CD4-positive, alpha-beta T cell treated with Interleukin-4 for 1 hour (primary cell): ENCODE measurements at regions not wholly inside any gene's neighbourhood (a gene's known extent, or its start where the extent isn't known, plus 50 kb on each side); places are given as distances from the start of the nearest gene placed in this dataset.
"Not testable (repeated sequence)": the region's sequence is repeated elsewhere in the genome, so short reads cannot be mapped to it uniquely, and the experiment has no call there.

Experiments
- DNase-seq, 2 donors: peaks; one replicate each; pipeline ENCODE4 v3.0.0-alpha.2; 2020 to 2022

- DNase-seq = no peak
Observed at GRCh38 chr3:127412578-127413317, 124.9 kb upstream of the PRR20G start.

- DNase-seq = not testable (repeated sequence)
Observed at GRCh38 chr3:127411875-127412274, 124.0 kb upstream of the PRR20G start.

GRCh38 chr3:127411083-127411727 lies 123.4 kb upstream of the PRR20G start:
- DNase-seq = no peak

- DNase-seq = no peak
Observed at GRCh38 chr3:127410678-127411077, 122.8 kb upstream of the PRR20G start.

- DNase-seq = no peak
Observed at GRCh38 chr3:127410137-127410488, 122.3 kb upstream of the PRR20G start.

GRCh38 chr3:127409421-127410136 lies 121.7 kb upstream of the PRR20G start:
- DNase-seq = no peak

GRCh38 chr3:127408684-127409420 lies 121.0 kb upstream of the PRR20G start:
- DNase-seq = no peak

- no peak for DNase-seq
Observed at GRCh38 chr3:127408022-127408683, 120.3 kb upstream of the PRR20G start.

GRCh38 chr3:127407026-127407939 lies 119.4 kb upstream of the PRR20G start:
- no peak for DNase-seq

- no peak for DNase-seq
Observed at GRCh38 chr3:127406309-127407025, 118.6 kb upstream of the PRR20G start.

GRCh38 chr3:127405791-127406190 lies 117.9 kb upstream of the PRR20G start:
- DNase-seq = no peak

GRCh38 chr3:127405010-127405598 lies 117.3 kb upstream of the PRR20G start:
- DNase-seq = no peak

- DNase-seq = no peak
Observed at GRCh38 chr3:127404221-127405009, 116.6 kb upstream of the PRR20G start.

- DNase-seq = no peak
Observed at GRCh38 chr3:127403795-127404194, 115.9 kb upstream of the PRR20G start.

- no peak for DNase-seq
Observed at GRCh38 chr3:127399154-127399553, 111.3 kb upstream of the PRR20G start.

GRCh38 chr3:127396473-127396872 lies 108.6 kb upstream of the PRR20G start:
- DNase-seq = no peak

- DNase-seq = no peak
Observed at GRCh38 chr3:127395663-127396355, 108.0 kb upstream of the PRR20G start.

GRCh38 chr3:127394984-127395662 lies 107.3 kb upstream of the PRR20G start:
- DNase-seq = no peak
